ENCODE measurements at regions not wholly inside any gene's neighbourhood (a gene's known extent, or its start where the extent isn't known, plus 50 kb on each side); places are given as distances from the start of the nearest gene placed in this dataset.
A peak's percentile ranks its signal among the peaks of the same experiment; 100 is the strongest.
"Not testable (repeated sequence)": the region's sequence is repeated elsewhere in the genome, so short reads cannot be mapped to it uniquely, and the experiment has no call there.

GRCh38 chr22:16911340-16911739 is 86.1 kb upstream of the XKR3 start:
- DNase-seq (ENCODE audit: low read depth), result not testable (repeated sequence)

GRCh38 chr22:16902051-16902450 is 76.8 kb upstream of the XKR3 start:
- DNase-seq (ENCODE audit: low read depth), result peak; percentile 47

GRCh38 chr22:16901579-16901978 is 76.4 kb upstream of the XKR3 start:
- DNase-seq (ENCODE audit: low read depth), result peak; percentile 49

GRCh38 chr22:16899358-16899757 is 74.1 kb upstream of the XKR3 start:
- not testable (repeated sequence) for DNase-seq (ENCODE audit: low read depth)

GRCh38 chr22:16897365-16897764 is 72.2 kb upstream of the XKR3 start:
- not testable (repeated sequence) for DNase-seq (ENCODE audit: low read depth)

- not testable (repeated sequence) for DNase-seq (ENCODE audit: low read depth)
Observed at GRCh38 chr22:16891892-16892291, 66.7 kb upstream of the XKR3 start.

- not testable (repeated sequence) for DNase-seq (ENCODE audit: low read depth)
Observed at GRCh38 chr22:16876339-16876738, 51.1 kb upstream of the XKR3 start.

Data from HS-27A (cell line).